ENCODE measurements at regions not wholly inside any gene's neighbourhood (a gene's known extent, or its start where the extent isn't known, plus 50 kb on each side); places are given as distances from the start of the nearest gene placed in this dataset.

- H3K14ac ChIP-seq (ENCODE audit: insufficient read length): no peak overlapping the region
- no peaks in the 10 kb centered on the region for H3K4me1 ChIP-seq (replicated peaks in 1 of 4; ENCODE audit: control insufficient read depth in 3 of 4, insufficient read depth in 4 of 4, low read length in 3 of 4)
- FAIRE-seq (no peak), DNase-seq (ENCODE audit: low read depth in 1 of 2, low spot score in 2 of 2) (no peak)
- no peak overlapping the region for H3K4ac ChIP-seq (replicated peaks; ENCODE audit: insufficient read length, low read depth, low read length)
- H2BK12ac ChIP-seq (ENCODE audit: low read depth, low read length): no peak overlapping the region
- no peak overlapping the region for H2BK15ac ChIP-seq (ENCODE audit: low read length)
- H3K27me3 ChIP-seq (replicated peaks in 1 of 4; ENCODE audit: control insufficient read depth in 3 of 4, extremely low read depth in 1 of 4, insufficient read depth in 3 of 4, low read length in 3 of 4): no peaks in the 10 kb centered on the region
- CTCF ChIA-PET (ENCODE audit: partially characterized antibody): interaction anchor here (1.2 kb wide), 1 partner anchor 11 kb away, joined by 3 read pairs; no protein-coding TSS in a partner anchor
- POLR2A ChIA-PET (ENCODE audit: partially characterized antibody): no interaction called here
- H2BK120ac ChIP-seq (replicated peaks; ENCODE audit: low read depth, low read length): no peak overlapping the region
- 85% methylated on average over 3 of the region's 3 CpGs; no CpG with 5 or more reads in 1 of the 2 experiments for WGBS, 2 experiments (ENCODE audit: extremely low coverage in 1 of 2, insufficient coverage in 1 of 2, insufficient read length in 1 of 2, insufficient replicate concordance in 2 of 2, low coverage in 1 of 2, low lambda C conversion rate in 2 of 2, missing lambda C conversion rate in 1 of 2)
- H4K91ac ChIP-seq (replicated peaks; ENCODE audit: insufficient read length, low read length): no peak overlapping the region
- H3K9ac ChIP-seq (replicated peaks in 1 of 4; ENCODE audit: extremely low read depth in 1 of 4, low read depth in 3 of 4, low read length in 3 of 4): no peak overlapping the region
- no peaks in the 10 kb centered on the region; the same call in 1 of the 2 replicates for H3K23me2 ChIP-seq (ENCODE audit: low read depth, low read length)
- H4K8ac ChIP-seq (ENCODE audit: extremely low read depth, insufficient read depth, low read length): no peak overlapping the region
- no peak overlapping the region for H3K23ac ChIP-seq (ENCODE audit: insufficient read length)
- no peaks in the 10 kb centered on the region for H3K79me1 ChIP-seq (ENCODE audit: low read depth, low read length)
- no peak overlapping the region for H2BK5ac ChIP-seq (ENCODE audit: low read depth, low read length)
- no peak overlapping the region for H3K18ac ChIP-seq (ENCODE audit: extremely low read depth, low read length)
- H3K9me3 ChIP-seq (ENCODE audit: insufficient read depth in 2 of 2, low read depth in 1 of 2, low read length in 1 of 2): no peaks in the 10 kb centered on the region
- TF ChIP-seq CHD2 (IDR thresholded peaks at IDR 0.05; ENCODE audit: low read length): no peak
- no peak overlapping the region for H3K4me2 ChIP-seq (ENCODE audit: insufficient read depth in 1 of 2, low read depth in 2 of 2, low read length in 2 of 2)
- H2AFZ ChIP-seq (ENCODE audit: low read length): no peak overlapping the region
- H3K36me3 ChIP-seq (ENCODE audit: control insufficient read depth in 2 of 4, insufficient read depth in 4 of 4, low read length in 3 of 4): no peaks in the 10 kb centered on the region
- no peaks in the 10 kb centered on the region for H3K79me2 ChIP-seq (ENCODE audit: control insufficient read depth in 1 of 2, insufficient read depth in 2 of 2, low read length in 2 of 2)
- H3K4me3 ChIP-seq (ENCODE audit: extremely low read depth in 1 of 4, insufficient read depth in 2 of 4, low read depth in 3 of 4, low read length in 4 of 4): no peak overlapping the region
- no peak overlapping the region for H2BK20ac ChIP-seq (ENCODE audit: low read length)
- H4K5ac ChIP-seq (ENCODE audit: insufficient read length, low read depth, low read length): no peak overlapping the region
- H3K56ac ChIP-seq (replicated peaks; ENCODE audit: insufficient read length, low read depth, low read length): no peak overlapping the region
- no peak overlapping the region for H2AK5ac ChIP-seq (ENCODE audit: low read depth, low read length)
- H4K20me1 ChIP-seq (replicated peaks in 1 of 2; ENCODE audit: control insufficient read depth in 1 of 2, insufficient read depth in 2 of 2, low read length in 2 of 2): no peaks in the 10 kb centered on the region
- H3K27ac ChIP-seq (ENCODE audit: low read depth, low read length): no peak overlapping the region
Observed at GRCh38 chr4:31803526-31804195, 1083.5 kb downstream of the PCDH7 start.
